CD14-positive monocyte (primary cell): ENCODE measurements at regions not wholly inside any gene's neighbourhood (a gene's known extent, or its start where the extent isn't known, plus 50 kb on each side); places are given as distances from the start of the nearest gene placed in this dataset.

Experiments used
- DNase-seq, 3 donors: peaks; one replicate each; pipeline ENCODE4 v3.0.0-alpha.2; 2011 to 2022
- H2AFZ ChIP-seq: 2 replicates; pipeline ENCODE4 v1.6.0; 2012; ENCODE audit warnings: mild to moderate bottlenecking, low read depth, low read length, inconsistent platforms; ENCODE audit not compliant: insufficient read depth, poor library complexity, severe bottlenecking
- H3K27ac ChIP-seq, 2 donors: 1 replicate in 1 of 2; 2 replicates in 1 of 2; pipeline ENCODE4 v1.5.1; 2012 to 2013; ENCODE audit warnings: low read length in 2 of 2, control low read depth in 1 of 2, inconsistent platforms in 1 of 2, low read depth in 1 of 2, mild to moderate bottlenecking in 1 of 2
- H3K27me3 ChIP-seq, 2 donors: one replicate each; pipeline versions ENCODE4 v1.6.0 to v1.6.1; 2011 to 2013; ENCODE audit warnings: low read length in 2 of 2; ENCODE audit not compliant: control insufficient read depth in 2 of 2, insufficient read depth in 2 of 2
- H3K36me3 ChIP-seq, 2 donors: replicated peaks in 1 of 2; 1 replicate in 1 of 2; 2 replicates in 1 of 2; pipeline versions ENCODE4 v1.5.1 to v1.6.1; 2012 to 2013; ENCODE audit warnings: low read length in 2 of 2, control low read depth in 1 of 2, inconsistent platforms in 1 of 2, mild to moderate bottlenecking in 1 of 2; ENCODE audit not compliant: insufficient read depth in 2 of 2, control insufficient read depth in 1 of 2
- H3K4me1 ChIP-seq, 2 donors: 1 replicate in 1 of 2; 2 replicates in 1 of 2; pipeline versions ENCODE4 v1.5.1 to v1.6.1; 2012 to 2013; ENCODE audit warnings: low read length in 2 of 2, control low read depth in 1 of 2, inconsistent platforms in 1 of 2, mild to moderate bottlenecking in 1 of 2, moderate library complexity in 1 of 2; ENCODE audit not compliant: insufficient read depth in 2 of 2, control insufficient read depth in 1 of 2
- H3K4me2 ChIP-seq: replicated peaks from 2 replicates; pipeline ENCODE3; 2012; ENCODE audit warnings: low read length, moderate library complexity, mild to moderate bottlenecking; ENCODE audit not compliant: poor library complexity, severe bottlenecking; ENCODE audit errors: extremely low read depth
- H3K4me3 ChIP-seq, 3 experiments: fragments of 200-600 bp in 1 of 3; sonication (generic) in 1 of 3; replicated peaks in 1 of 3; 1 replicate in 2 of 3; 2 replicates in 1 of 3; pipeline ENCODE4 v1.5.1; 2011 to 2013; ENCODE audit warnings: low read length in 3 of 3, mild to moderate bottlenecking in 3 of 3, control low read depth in 2 of 3, low read depth in 2 of 3, inconsistent platforms in 1 of 3, moderate library complexity in 1 of 3
- H3K79me2 ChIP-seq: 2 replicates; pipeline ENCODE4 v1.6.0; 2012; ENCODE audit warnings: mild to moderate bottlenecking, control low read depth, inconsistent platforms, low read length, moderate library complexity; ENCODE audit not compliant: insufficient read depth
- H3K9ac ChIP-seq: 2 replicates; pipeline ENCODE4 v1.6.0; 2017; ENCODE audit warnings: low read length, mild to moderate bottlenecking; ENCODE audit not compliant: insufficient read depth, poor library complexity, severe bottlenecking
- H3K9me3 ChIP-seq, 2 donors: replicated peaks in 1 of 2; 1 replicate in 1 of 2; 2 replicates in 1 of 2; pipeline versions ENCODE4 v1.5.1 to v1.6.1; 2012 to 2013; ENCODE audit warnings: low read length in 2 of 2, control low read depth in 1 of 2; ENCODE audit not compliant: control insufficient read depth in 1 of 2, insufficient read depth in 1 of 2
- H4K20me1 ChIP-seq: 2 replicates; pipeline ENCODE4 v1.6.0; 2012; ENCODE audit warnings: mild to moderate bottlenecking, low read length, control low read depth, moderate library complexity; ENCODE audit not compliant: insufficient read depth
- H3K27ac Mint-ChIP-seq, 7 donors: one replicate each; pipeline ENCODE4 v1.8.0; 2020; ENCODE audit warnings: mild to moderate bottlenecking in 7 of 7, mixed read lengths in 7 of 7, moderate library complexity in 6 of 7, inconsistent platforms in 2 of 7
- H3K27me3 Mint-ChIP-seq, 3 donors: one replicate each; pipeline ENCODE4 v1.8.0; 2021 to 2022; ENCODE audit warnings: low read depth in 3 of 3, mild to moderate bottlenecking in 3 of 3, mixed read lengths in 3 of 3, moderate library complexity in 3 of 3, inconsistent platforms in 1 of 3
- H3K36me3 Mint-ChIP-seq, 2 donors: one replicate each; pipeline ENCODE4 v1.8.0; 2020; ENCODE audit warnings: mixed read lengths in 2 of 2, inconsistent platforms in 1 of 2, mild to moderate bottlenecking in 1 of 2
- H3K4me1 Mint-ChIP-seq: one replicate; pipeline ENCODE4 v1.8.0; 2020; ENCODE audit warnings: mild to moderate bottlenecking, mixed read lengths
- H3K4me3 Mint-ChIP-seq, 2 donors: one replicate each; pipeline ENCODE4 v1.8.0; 2020; ENCODE audit warnings: mild to moderate bottlenecking in 2 of 2, mixed read lengths in 2 of 2, moderate library complexity in 1 of 2
- H3K9me3 Mint-ChIP-seq, 7 donors: one replicate each; pipeline ENCODE4 v1.8.0; 2020 to 2022; ENCODE audit warnings: mixed read lengths in 7 of 7, mild to moderate bottlenecking in 6 of 7, moderate library complexity in 6 of 7, inconsistent platforms in 2 of 7
- CTCF ChIP-seq: fragments of 200-600 bp; IDR thresholded peaks from one replicate; pipeline ENCODE4 v1.8.0; 2022; ENCODE audit warnings: antibody characterized with exemption, mild to moderate bottlenecking
- WGBS: methylation state at CpG from one replicate; pipeline ENCODE4 v1.1.5; 2013; ENCODE audit warnings: missing lambda C conversion rate; ENCODE audit not compliant: insufficient coverage; 5-methylcytosine and 5-hydroxymethylcytosine counted together
- intact Hi-C, 2 donors: fragments of 100-400 bp; cut with micrococcal nuclease; formaldehyde crosslinking; loops; one replicate each; pipeline versions ENCODE4 v1.15.0 to v1.15.1; 2023

DNA sequence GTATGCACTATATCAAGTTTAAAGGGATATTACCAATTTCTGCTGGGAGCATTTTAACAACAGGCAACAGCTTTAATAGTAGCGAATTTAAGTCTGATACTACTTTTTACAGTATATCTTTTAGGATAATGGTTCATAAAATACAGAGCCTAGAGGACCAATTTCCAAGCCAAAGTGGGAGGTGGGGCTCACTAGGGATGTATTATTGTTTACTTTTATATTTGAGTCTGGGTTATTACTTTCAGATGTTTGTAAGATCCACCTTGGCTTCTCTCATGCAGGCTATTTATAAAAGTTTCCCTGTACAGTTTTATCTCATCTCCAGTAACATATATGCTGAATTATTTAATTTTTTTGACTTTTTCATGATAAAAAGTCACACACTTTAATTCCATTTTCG is 242.0 kb downstream of the CMPK2 start:
- Histone ChIP-seq H3K4me3 (no peak overlapping the region), H3K27me3 (no peaks in the 10 kb centered on the region), H3K4me1 (no peaks in the 10 kb centered on the region), H4K20me1 (no peaks in the 10 kb centered on the region), H3K36me3 (no peaks in the 10 kb centered on the region), H2AFZ (no peak overlapping the region), H3K9me3 (no peaks in the 10 kb centered on the region), H3K27ac (no peak overlapping the region), H3K79me2 (no peaks in the 10 kb centered on the region), H3K4me2 (no peak overlapping the region), H3K9ac (no peak overlapping the region)
- no CpG with 5 or more reads among the region's 2 CpGs for WGBS
- Mint-ChIP-seq H3K9me3 (peaks cover 0 to 2% (median 0%) of the 10 kb centered on the region in 7 donors), H3K4me1 (no peaks in the 10 kb centered on the region), H3K4me3 (no peak overlapping the region), H3K27me3 (peaks cover 0 to 1% (median 0%) of the 10 kb centered on the region in 3 donors), H3K36me3 (no peaks in the 10 kb centered on the region), H3K27ac (no peak overlapping the region)
- intact Hi-C loops = no loop called here
- no peak for DNase-seq
- TF ChIP-seq CTCF = no peak

GRCh38 chr2:6626401-6627012 is 239.2 kb downstream of the CMPK2 start:
- no peaks in the 10 kb centered on the region for H3K36me3 ChIP-seq
- Mint-ChIP-seq H3K27me3 (peaks cover 0 to 1% (median 0%) of the 10 kb centered on the region in 3 donors), H3K9me3 (peaks cover 0 to 3% (median 2%) of the 10 kb centered on the region in 7 donors), H3K4me3 (no peak overlapping the region), H3K4me1 (no peaks in the 10 kb centered on the region), H3K27ac (no peak overlapping the region), H3K36me3 (no peaks in the 10 kb centered on the region)
- no peaks in the 10 kb centered on the region for H3K9me3 ChIP-seq
- no peak overlapping the region for H3K27ac ChIP-seq
- no peak for DNase-seq
- no peak overlapping the region for H3K4me3 ChIP-seq
- no peak overlapping the region for H3K4me2 ChIP-seq
- no peaks in the 10 kb centered on the region for H3K4me1 ChIP-seq
- no peaks in the 10 kb centered on the region for H3K79me2 ChIP-seq
- no peak overlapping the region for H3K9ac ChIP-seq
- no peaks in the 10 kb centered on the region for H4K20me1 ChIP-seq
- H3K27me3 ChIP-seq = no peaks in the 10 kb centered on the region
- whole genome bisulfite sequencing = 94% methylated on average over 5 of the region's 8 CpGs
- TF ChIP-seq CTCF = no peak
- H2AFZ ChIP-seq = no peak overlapping the region
- intact Hi-C loops = no loop called here
